MV-4-11 (cell line): ENCODE measurements at regions not wholly inside any gene's neighbourhood (a gene's known extent, or its start where the extent isn't known, plus 50 kb on each side); places are given as distances from the start of the nearest gene placed in this dataset.

Source experiments
- DNase-seq: peaks from one replicate; lab custom pipeline; 2025; lab: John Stamatoyannopoulos, UW

- no peak for DNase-seq
These were observed 63.5 kb upstream of the WDR1 start for GRCh38 chr4:10179957-10180602.

GRCh38 chr4:10178763-10179162 lies 62.2 kb upstream of the WDR1 start:
- DNase-seq: no peak

- DNase-seq: no peak
These were observed 59.0 kb upstream of the WDR1 start for GRCh38 chr4:10175626-10176025.

- no peak for DNase-seq
These were observed 57.5 kb upstream of the WDR1 start for GRCh38 chr4:10173754-10174749.

- DNase-seq: no peak
These were observed 56.6 kb upstream of the WDR1 start for GRCh38 chr4:10173037-10173753.

GRCh38 chr4:10172278-10172921 lies 55.8 kb upstream of the WDR1 start:
- no peak for DNase-seq

- DNase-seq: peak; percentile 9
These were observed 54.5 kb upstream of the WDR1 start for GRCh38 chr4:10171055-10171454.

- no peak for DNase-seq
These were observed 53.3 kb upstream of the WDR1 start for GRCh38 chr4:10169839-10170387.

- no peak for DNase-seq
These were observed 51.6 kb upstream of the WDR1 start for GRCh38 chr4:10168151-10168550.

GRCh38 chr4:10167201-10167600 lies 50.6 kb upstream of the WDR1 start:
- no peak for DNase-seq
